ENCODE measurements at regions not wholly inside any gene's neighbourhood (a gene's known extent, or its start where the extent isn't known, plus 50 kb on each side); places are given as distances from the start of the nearest gene placed in this dataset.

DNA sequence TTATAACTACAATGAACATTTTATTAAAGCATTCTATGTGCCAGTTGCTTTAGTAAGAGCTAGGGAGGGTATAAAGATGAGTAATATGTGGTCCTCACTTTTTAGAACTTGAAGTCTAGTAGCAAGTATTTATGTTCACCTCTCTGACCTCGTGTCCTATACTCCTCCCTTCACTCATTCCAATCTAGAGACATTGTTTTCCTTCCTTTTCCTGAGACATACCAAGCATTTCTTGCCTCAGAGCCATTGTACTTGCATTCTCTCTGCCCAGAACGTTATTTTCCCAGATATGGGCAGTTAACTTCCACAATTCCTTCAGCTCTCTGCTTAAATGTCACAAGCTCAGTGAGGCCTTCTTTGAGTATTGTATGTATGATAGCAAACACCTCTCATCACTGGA is 408.6 kb downstream of the PDCD6IP start:
- TF ChIP-seq TAF1 (IDR thresholded peaks at IDR 0.05; ENCODE audit: low read depth, low read length) (no peak), POLR2AphosphoS5 (IDR thresholded peaks at IDR 0.05; ENCODE audit: low read depth, low read length) (no peak), POLR2A (IDR thresholded peaks at IDR 0.05; ENCODE audit: low read depth, low read length) (no peak), SPI1 (IDR thresholded peaks at IDR 0.05; ENCODE audit: low read depth, low read length) (no peak)
